GM12878 (cell line): ENCODE measurements at regions not wholly inside any gene's neighbourhood (a gene's known extent, or its start where the extent isn't known, plus 50 kb on each side); places are given as distances from the start of the nearest gene placed in this dataset.

Experiments used
- CBX3 ChIP-seq: fragments of 200-600 bp; sonication (generic); IDR thresholded peaks from 2 replicates; pipeline ENCODE4 v1.6.1; 2016; ENCODE audit warnings: low read depth, borderline replicate concordance
- CEBPZ ChIP-seq: fragments of 150-350 bp; IDR thresholded peaks from 2 replicates; pipeline ENCODE4 v1.6.1; 2016; ENCODE audit warnings: low read depth, low read length
- CHD4 ChIP-seq: fragments of 200-600 bp; sonication (generic); IDR thresholded peaks from 2 replicates; pipeline ENCODE4 v1.6.1; 2016; ENCODE audit warnings: mild to moderate bottlenecking
- CUX1 ChIP-seq: IDR thresholded peaks from 2 replicates; pipeline ENCODE4 v1.6.1; 2012; ENCODE audit warnings: improper control_type of control experiment, low read depth, low read length; ENCODE audit not compliant: insufficient replicate concordance
- NBN ChIP-seq: fragments of 450-650 bp; IDR thresholded peaks from 2 replicates; pipeline ENCODE4 v1.6.1; 2016
- SPI1 ChIP-seq: IDR thresholded peaks from 2 replicates; pipeline ENCODE4 v1.6.1; 2011; ENCODE audit warnings: low read depth, mild to moderate bottlenecking, low read length, moderate library complexity, borderline replicate concordance; ENCODE audit not compliant: insufficient read depth
- SUPT20H ChIP-seq: IDR thresholded peaks from 2 replicates; pipeline ENCODE4 v1.6.1; 2011; ENCODE audit warnings: low read depth, mild to moderate bottlenecking, low read length, moderate library complexity, borderline replicate concordance; ENCODE audit not compliant: control insufficient read depth
- ZBTB11 ChIP-seq: fragments of 450-650 bp; formaldehyde crosslinking; IDR thresholded peaks from 2 replicates; pipeline ENCODE4 v1.5.0; 2022; ENCODE audit warnings: mild to moderate bottlenecking, missing genetic modification characterization
- ZBTB4 ChIP-seq: fragments of 450-650 bp; formaldehyde crosslinking; IDR thresholded peaks from 2 replicates; pipeline ENCODE4 v1.4.0; 2022; ENCODE audit warnings: mild to moderate bottlenecking, moderate library complexity

- TF ChIP-seq CUX1: no peak
- TF ChIP-seq CBX3: no peak
- no peak for TF ChIP-seq CEBPZ
- TF ChIP-seq SPI1: no peak
- TF ChIP-seq NBN: no peak
- no peak for TF ChIP-seq ZBTB4 (CRISPR knock-in tag)
- no peak for TF ChIP-seq ZBTB11 (CRISPR knock-in tag)
- TF ChIP-seq SUPT20H: no peak
- no peak for TF ChIP-seq CHD4
These were observed 96.3 kb upstream of the TSPAN5 start (continued) for GRCh38 chr4:98754736-98755135.
